ENCODE measurements at regions not wholly inside any gene's neighbourhood (a gene's known extent, or its start where the extent isn't known, plus 50 kb on each side); places are given as distances from the start of the nearest gene placed in this dataset.

DNA sequence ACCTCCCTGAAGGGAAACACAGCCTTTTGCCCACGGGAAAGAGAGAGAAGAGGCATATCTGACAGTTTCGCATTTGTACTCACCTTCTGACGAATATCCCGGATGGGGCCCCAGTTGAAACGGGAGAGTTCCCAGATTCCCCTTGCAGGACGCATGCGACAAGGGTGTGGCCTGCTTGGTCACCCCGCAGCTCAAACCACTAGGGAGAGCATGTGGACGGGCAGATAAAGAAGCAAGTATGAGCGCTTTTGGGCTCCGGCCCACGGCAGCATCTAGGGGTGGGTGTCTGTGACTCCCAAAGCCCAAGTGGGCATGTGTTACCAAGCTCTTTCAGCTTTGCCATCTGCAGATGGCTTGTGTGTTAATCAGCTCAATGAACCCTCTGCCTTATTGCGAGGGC lies 70.1 kb upstream of the MED14 start:
- TF ChIP-seq MXI1 (IDR thresholded peaks at IDR 0.05; ENCODE audit: low read depth, low read length) (no peak), CHD2 (IDR thresholded peaks at IDR 0.05; ENCODE audit: low read length, partially characterized antibody) (no peak), MEF2A (IDR thresholded peaks at IDR 0.05; ENCODE audit: borderline replicate concordance, low read depth) (no peak), EZH2phosphoT487 (IDR thresholded peaks at IDR 0.05; ENCODE audit: borderline replicate concordance, low read depth) (no peak), RCOR1 (IDR thresholded peaks at IDR 0.05; ENCODE audit: low read length) (no peak), RXRA (IDR thresholded peaks at IDR 0.05; ENCODE audit: borderline replicate concordance, low read depth) (no peak), GATA2 (CRISPR knock-in tag; IDR thresholded peaks at IDR 0.05) (no peak), TEAD4 (IDR thresholded peaks at IDR 0.05; ENCODE audit: borderline replicate concordance, insufficient read depth) (no peak), GABPA (IDR thresholded peaks at IDR 0.05; ENCODE audit: low read depth) (no peak)
- TF ChIP-seq, protein P1, sequence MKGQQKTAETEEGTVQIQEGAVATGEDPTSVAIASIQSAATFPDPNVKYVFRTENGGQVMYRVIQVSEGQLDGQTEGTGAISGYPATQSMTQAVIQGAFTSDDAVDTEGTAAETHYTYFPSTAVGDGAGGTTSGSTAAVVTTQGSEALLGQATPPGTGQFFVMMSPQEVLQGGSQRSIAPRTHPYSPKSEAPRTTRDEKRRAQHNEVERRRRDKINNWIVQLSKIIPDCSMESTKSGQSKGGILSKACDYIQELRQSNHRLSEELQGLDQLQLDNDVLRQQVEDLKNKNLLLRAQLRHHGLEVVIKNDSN (IDR thresholded peaks at IDR 0.05; ENCODE audit: borderline replicate concordance, low read depth): no peak
- TF ChIP-seq, protein P2, sequence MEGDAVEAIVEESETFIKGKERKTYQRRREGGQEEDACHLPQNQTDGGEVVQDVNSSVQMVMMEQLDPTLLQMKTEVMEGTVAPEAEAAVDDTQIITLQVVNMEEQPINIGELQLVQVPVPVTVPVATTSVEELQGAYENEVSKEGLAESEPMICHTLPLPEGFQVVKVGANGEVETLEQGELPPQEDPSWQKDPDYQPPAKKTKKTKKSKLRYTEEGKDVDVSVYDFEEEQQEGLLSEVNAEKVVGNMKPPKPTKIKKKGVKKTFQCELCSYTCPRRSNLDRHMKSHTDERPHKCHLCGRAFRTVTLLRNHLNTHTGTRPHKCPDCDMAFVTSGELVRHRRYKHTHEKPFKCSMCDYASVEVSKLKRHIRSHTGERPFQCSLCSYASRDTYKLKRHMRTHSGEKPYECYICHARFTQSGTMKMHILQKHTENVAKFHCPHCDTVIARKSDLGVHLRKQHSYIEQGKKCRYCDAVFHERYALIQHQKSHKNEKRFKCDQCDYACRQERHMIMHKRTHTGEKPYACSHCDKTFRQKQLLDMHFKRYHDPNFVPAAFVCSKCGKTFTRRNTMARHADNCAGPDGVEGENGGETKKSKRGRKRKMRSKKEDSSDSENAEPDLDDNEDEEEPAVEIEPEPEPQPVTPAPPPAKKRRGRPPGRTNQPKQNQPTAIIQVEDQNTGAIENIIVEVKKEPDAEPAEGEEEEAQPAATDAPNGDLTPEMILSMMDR (IDR thresholded peaks at IDR 0.05): no peak
- TF ChIP-seq, protein P3, sequence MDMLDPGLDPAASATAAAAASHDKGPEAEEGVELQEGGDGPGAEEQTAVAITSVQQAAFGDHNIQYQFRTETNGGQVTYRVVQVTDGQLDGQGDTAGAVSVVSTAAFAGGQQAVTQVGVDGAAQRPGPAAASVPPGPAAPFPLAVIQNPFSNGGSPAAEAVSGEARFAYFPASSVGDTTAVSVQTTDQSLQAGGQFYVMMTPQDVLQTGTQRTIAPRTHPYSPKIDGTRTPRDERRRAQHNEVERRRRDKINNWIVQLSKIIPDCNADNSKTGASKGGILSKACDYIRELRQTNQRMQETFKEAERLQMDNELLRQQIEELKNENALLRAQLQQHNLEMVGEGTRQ (IDR thresholded peaks at IDR 0.05; ENCODE audit: borderline replicate concordance, low read depth, low read length): no peak
- TF ChIP-seq, protein P4, sequence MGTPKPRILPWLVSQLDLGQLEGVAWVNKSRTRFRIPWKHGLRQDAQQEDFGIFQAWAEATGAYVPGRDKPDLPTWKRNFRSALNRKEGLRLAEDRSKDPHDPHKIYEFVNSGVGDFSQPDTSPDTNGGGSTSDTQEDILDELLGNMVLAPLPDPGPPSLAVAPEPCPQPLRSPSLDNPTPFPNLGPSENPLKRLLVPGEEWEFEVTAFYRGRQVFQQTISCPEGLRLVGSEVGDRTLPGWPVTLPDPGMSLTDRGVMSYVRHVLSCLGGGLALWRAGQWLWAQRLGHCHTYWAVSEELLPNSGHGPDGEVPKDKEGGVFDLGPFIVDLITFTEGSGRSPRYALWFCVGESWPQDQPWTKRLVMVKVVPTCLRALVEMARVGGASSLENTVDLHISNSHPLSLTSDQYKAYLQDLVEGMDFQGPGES (IDR thresholded peaks at IDR 0.05; ENCODE audit: low read depth, low read length): no peak
- TF ChIP-seq, protein P5, sequence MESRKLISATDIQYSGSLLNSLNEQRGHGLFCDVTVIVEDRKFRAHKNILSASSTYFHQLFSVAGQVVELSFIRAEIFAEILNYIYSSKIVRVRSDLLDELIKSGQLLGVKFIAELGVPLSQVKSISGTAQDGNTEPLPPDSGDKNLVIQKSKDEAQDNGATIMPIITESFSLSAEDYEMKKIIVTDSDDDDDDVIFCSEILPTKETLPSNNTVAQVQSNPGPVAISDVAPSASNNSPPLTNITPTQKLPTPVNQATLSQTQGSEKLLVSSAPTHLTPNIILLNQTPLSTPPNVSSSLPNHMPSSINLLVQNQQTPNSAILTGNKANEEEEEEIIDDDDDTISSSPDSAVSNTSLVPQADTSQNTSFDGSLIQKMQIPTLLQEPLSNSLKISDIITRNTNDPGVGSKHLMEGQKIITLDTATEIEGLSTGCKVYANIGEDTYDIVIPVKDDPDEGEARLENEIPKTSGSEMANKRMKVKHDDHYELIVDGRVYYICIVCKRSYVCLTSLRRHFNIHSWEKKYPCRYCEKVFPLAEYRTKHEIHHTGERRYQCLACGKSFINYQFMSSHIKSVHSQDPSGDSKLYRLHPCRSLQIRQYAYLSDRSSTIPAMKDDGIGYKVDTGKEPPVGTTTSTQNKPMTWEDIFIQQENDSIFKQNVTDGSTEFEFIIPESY (IDR thresholded peaks at IDR 0.05; ENCODE audit: borderline replicate concordance, low read depth): no peak
- TF ChIP-seq, protein P6, sequence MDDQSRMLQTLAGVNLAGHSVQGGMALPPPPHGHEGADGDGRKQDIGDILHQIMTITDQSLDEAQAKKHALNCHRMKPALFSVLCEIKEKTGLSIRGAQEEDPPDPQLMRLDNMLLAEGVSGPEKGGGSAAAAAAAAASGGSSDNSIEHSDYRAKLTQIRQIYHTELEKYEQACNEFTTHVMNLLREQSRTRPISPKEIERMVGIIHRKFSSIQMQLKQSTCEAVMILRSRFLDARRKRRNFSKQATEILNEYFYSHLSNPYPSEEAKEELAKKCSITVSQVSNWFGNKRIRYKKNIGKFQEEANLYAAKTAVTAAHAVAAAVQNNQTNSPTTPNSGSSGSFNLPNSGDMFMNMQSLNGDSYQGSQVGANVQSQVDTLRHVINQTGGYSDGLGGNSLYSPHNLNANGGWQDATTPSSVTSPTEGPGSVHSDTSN (IDR thresholded peaks at IDR 0.05): no peak
- WGBS (ENCODE audit: low lambda C conversion rate): 48% methylated on average over 10 of the region's 13 CpGs

More for the DNA sequence above, 70.1 kb upstream of the MED14 start:
- Histone ChIP-seq H3K9me3 (no peaks in the 10 kb centered on the region), H3K9me2 (no peaks in the 10 kb centered on the region), H3K36me3 (replicated peaks in 1 of 2; ENCODE audit: control insufficient read depth in 1 of 2, insufficient read depth in 2 of 2, low read length in 1 of 2) (no peaks in the 10 kb centered on the region), H3K79me2 (ENCODE audit: insufficient read depth) (no peaks in the 10 kb centered on the region), H3K9ac (no peak overlapping the region), H3K4me1 (ENCODE audit: control insufficient read depth in 1 of 2, insufficient read depth in 2 of 2, low read depth in 1 of 2, low read length in 1 of 2) (no peaks in the 10 kb centered on the region), H3K4me3 (ENCODE audit: low read depth in 2 of 2, low read length in 1 of 2) (no peak overlapping the region), H3K27ac (ENCODE audit: low read depth in 2 of 2, low read length in 1 of 2) (no peak overlapping the region), H3F3A (replicated peaks; ENCODE audit: insufficient read depth) (no peaks in the 10 kb centered on the region), H2AFZ (ENCODE audit: low read depth) (no peak overlapping the region), H3K27me3 (ENCODE audit: insufficient read depth) (no peaks in the 10 kb centered on the region; the same call in 1 of the 2 replicates), H3K4me2 (no peak overlapping the region), H4K20me1 (ENCODE audit: insufficient read depth) (no peaks in the 10 kb centered on the region)
- POLR2A ChIA-PET: no interaction called here
- DNase-seq: no peak
- CTCF ChIA-PET: no interaction called here
